GM12892 (cell line): ENCODE measurements at regions not wholly inside any gene's neighbourhood (a gene's known extent, or its start where the extent isn't known, plus 50 kb on each side); places are given as distances from the start of the nearest gene placed in this dataset.

Experiments used
- POLR2A ChIP-seq: IDR thresholded peaks from 2 replicates; pipeline ENCODE4 v1.6.1; 2011; ENCODE audit warnings: low read depth, low read length, control low read depth
- POLR2AphosphoS5 ChIP-seq: IDR thresholded peaks from 2 replicates; pipeline ENCODE4 v1.6.1; 2011; ENCODE audit warnings: low read depth, low read length, control low read depth

DNA sequence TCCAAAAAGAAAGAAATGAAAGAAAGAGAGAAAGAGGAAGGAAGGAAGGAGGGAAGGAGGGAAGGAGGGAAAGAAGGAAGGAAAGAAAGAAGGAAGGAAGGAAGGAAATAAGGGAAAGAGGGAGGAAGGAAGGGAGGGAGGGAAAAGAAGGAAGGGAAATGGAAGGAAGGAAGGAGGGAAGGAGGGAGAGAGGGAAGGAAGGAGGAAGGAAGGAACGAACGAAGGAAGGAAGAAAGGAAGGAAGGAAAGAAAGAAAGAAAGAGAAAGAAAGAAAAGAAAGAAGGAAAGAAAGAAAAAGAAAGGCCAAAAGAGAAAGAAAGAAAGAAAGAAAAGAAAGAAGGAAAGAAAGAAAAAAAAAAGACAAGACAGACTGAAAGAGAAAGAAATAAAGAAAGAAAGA is 263.9 kb upstream of the ATP10B start:
- no peak for TF ChIP-seq POLR2AphosphoS5
- TF ChIP-seq POLR2A = no peak
